GM23248 (cell line): ENCODE measurements at regions not wholly inside any gene's neighbourhood (a gene's known extent, or its start where the extent isn't known, plus 50 kb on each side); places are given as distances from the start of the nearest gene placed in this dataset.

ENCODE experiments used
- DNase-seq: peaks from one replicate; pipeline ENCODE4 v3.0.0-alpha.2; 2015
- H2AFZ ChIP-seq: fragments of 200-600 bp; sonication (generic); 2 replicates; pipeline ENCODE4 v1.6.1; 2016; ENCODE audit warnings: antibody characterized with exemption
- H3F3A ChIP-seq: fragments of 200-600 bp; sonication (generic); 2 replicates; pipeline ENCODE4 v1.6.1; 2016; ENCODE audit warnings: mild to moderate bottlenecking, antibody characterized with exemption, mixed run types; ENCODE audit not compliant: insufficient read depth
- H3K27ac ChIP-seq: fragments of 200-600 bp; sonication (generic); 2 replicates; pipeline ENCODE4 v1.5.1; 2016; ENCODE audit warnings: mild to moderate bottlenecking
- H3K27me3 ChIP-seq: fragments of 200-600 bp; sonication (generic); replicated peaks from 2 replicates; pipeline ENCODE4 v1.6.1; 2016; ENCODE audit warnings: mild to moderate bottlenecking; ENCODE audit not compliant: insufficient read depth
- H3K36me3 ChIP-seq: fragments of 200-600 bp; sonication (generic); 2 replicates; pipeline ENCODE4 v1.6.1; 2016; ENCODE audit warnings: low read depth, mild to moderate bottlenecking
- H3K4me1 ChIP-seq: fragments of 200-600 bp; sonication (generic); 2 replicates; pipeline ENCODE4 v1.6.1; 2016; ENCODE audit warnings: mild to moderate bottlenecking; ENCODE audit not compliant: insufficient read depth
- H3K4me2 ChIP-seq: fragments of 200-600 bp; sonication (generic); one replicate; pipeline ENCODE4 v1.6.1; 2016; ENCODE audit warnings: mild to moderate bottlenecking; ENCODE audit not compliant: unreplicated experiment
- H3K4me3 ChIP-seq: fragments of 200-600 bp; sonication (generic); 2 replicates; pipeline ENCODE4 v1.5.1; 2016; ENCODE audit warnings: mild to moderate bottlenecking
- H3K79me2 ChIP-seq: fragments of 200-600 bp; sonication (generic); 2 replicates; pipeline ENCODE4 v1.6.1; 2016; ENCODE audit warnings: mild to moderate bottlenecking; ENCODE audit not compliant: insufficient read depth
- H3K9ac ChIP-seq: fragments of 200-600 bp; sonication (generic); 2 replicates; pipeline ENCODE4 v1.6.1; 2016; ENCODE audit warnings: mild to moderate bottlenecking
- H3K9me2 ChIP-seq: fragments of 200-600 bp; sonication (generic); 2 replicates; pipeline ENCODE4 v1.6.1; 2016; ENCODE audit warnings: mixed run types, mild to moderate bottlenecking, moderate library complexity; ENCODE audit not compliant: insufficient read depth
- H3K9me3 ChIP-seq: fragments of 200-600 bp; sonication (generic); one replicate; pipeline ENCODE4 v1.6.1; 2017; ENCODE audit warnings: low read depth
- H4K20me1 ChIP-seq: fragments of 200-600 bp; sonication (generic); 2 replicates; pipeline ENCODE4 v1.6.0; 2016; ENCODE audit not compliant: insufficient read depth
- EZH2 ChIP-seq: fragments of 200-600 bp; sonication (generic); IDR thresholded peaks from 2 replicates; pipeline ENCODE4 v1.6.1; 2018; ENCODE audit warnings: antibody characterized with exemption, mild to moderate bottlenecking; ENCODE audit not compliant: insufficient read depth, poor library complexity, severe bottlenecking
- EZH2phosphoT487 ChIP-seq: fragments of 200-600 bp; sonication (generic); IDR thresholded peaks from 2 replicates; pipeline ENCODE4 v1.6.1; 2018; ENCODE audit warnings: antibody characterized with exemption, moderate library complexity, mild to moderate bottlenecking, low read depth; ENCODE audit not compliant: insufficient read depth
- WGBS, 2 experiments: methylation state at CpG; one replicate each; pipeline ENCODE4 v1.1.6; 2015 to 2017; ENCODE audit warnings: low lambda C conversion rate in 2 of 2, low coverage in 1 of 2; ENCODE audit errors: missing lambda C conversion rate in 2 of 2; 5-methylcytosine and 5-hydroxymethylcytosine counted together
- in situ Hi-C: fragments of 300-500 bp; cut with MboI; formaldehyde crosslinking; loops from 2 replicates; pipeline ENCODE4 v1.15.0; 2020

DNA sequence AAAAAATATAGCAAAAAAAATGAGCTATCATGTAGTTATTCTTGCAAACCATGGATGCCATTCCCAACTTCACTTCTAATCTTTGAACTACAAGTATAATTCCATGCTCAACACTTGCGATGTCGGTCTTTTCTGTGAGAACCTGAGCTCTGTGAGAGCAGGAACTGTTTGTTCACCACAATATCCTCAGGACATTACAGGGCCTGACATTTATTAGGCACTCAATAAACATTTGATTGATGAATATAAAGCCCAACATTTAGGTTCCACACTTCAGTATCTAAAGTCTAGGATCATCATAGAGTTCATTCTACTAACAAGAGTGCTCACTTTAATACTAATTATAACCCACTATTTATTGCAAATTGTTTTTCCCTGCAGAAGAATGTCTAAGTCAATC lies 211.6 kb upstream of the FAM241A start:
- no peak overlapping the region for H3K4me3 ChIP-seq
- no peak overlapping the region for H3K9ac ChIP-seq
- H3K27ac ChIP-seq: no peak overlapping the region
- H3K36me3 ChIP-seq: no peaks in the 10 kb centered on the region
- H3K9me2 ChIP-seq: no peaks in the 10 kb centered on the region
- H3F3A ChIP-seq: peaks cover 12% of the 10 kb centered on the region
- H3K79me2 ChIP-seq: no peaks in the 10 kb centered on the region
- H3K4me2 ChIP-seq: no peak overlapping the region
- TF ChIP-seq EZH2: no peak
- no peak for TF ChIP-seq EZH2phosphoT487
- DNase-seq: no peak
- no peak overlapping the region for H2AFZ ChIP-seq
- H3K4me1 ChIP-seq: peaks cover 10% of the 10 kb centered on the region
- in situ Hi-C loops: no loop called here
- no peaks in the 10 kb centered on the region for H4K20me1 ChIP-seq
- WGBS, 2 experiments: 86 to 90% methylated on average over 2 of the region's 2 CpGs
- no peaks in the 10 kb centered on the region for H3K27me3 ChIP-seq
- H3K9me3 ChIP-seq: no peaks in the 10 kb centered on the region

DNA sequence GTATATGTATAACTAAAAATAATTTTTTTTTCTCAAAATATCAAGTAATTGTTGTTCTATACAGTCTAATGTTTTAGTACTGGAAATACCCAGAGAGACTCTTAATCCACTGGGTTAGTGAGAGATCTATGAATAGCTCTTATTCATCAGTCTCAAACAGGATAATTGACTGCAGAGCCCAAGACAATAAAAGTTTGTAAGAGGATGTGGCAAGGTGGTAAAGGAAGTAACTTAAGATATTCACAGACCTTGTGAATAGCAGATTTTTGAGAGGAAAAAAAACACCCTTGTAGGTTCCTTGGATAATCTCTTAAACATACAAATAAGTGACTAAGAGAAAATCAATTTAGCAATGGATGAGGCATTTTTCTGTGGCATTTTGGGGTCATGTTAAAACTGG lies 210.9 kb upstream of the FAM241A start:
- H3K9ac ChIP-seq: no peak overlapping the region
- H4K20me1 ChIP-seq: no peaks in the 10 kb centered on the region
- H2AFZ ChIP-seq: no peak overlapping the region
- no peak overlapping the region for H3K27ac ChIP-seq
- TF ChIP-seq EZH2 (no peak), EZH2phosphoT487 (no peak)
- H3K4me3 ChIP-seq: no peak overlapping the region
- H3K4me2 ChIP-seq: no peak overlapping the region
- no peaks in the 10 kb centered on the region for H3K36me3 ChIP-seq
- peak; percentile 38 for DNase-seq
- no peaks in the 10 kb centered on the region for H3K9me3 ChIP-seq
- H3K4me1 ChIP-seq: peaks cover 10% of the 10 kb centered on the region
- H3F3A ChIP-seq: peaks cover 12% of the 10 kb centered on the region
- no peaks in the 10 kb centered on the region for H3K27me3 ChIP-seq
- H3K79me2 ChIP-seq: no peaks in the 10 kb centered on the region
- in situ Hi-C loops: no loop called here
- H3K9me2 ChIP-seq: no peaks in the 10 kb centered on the region

DNA sequence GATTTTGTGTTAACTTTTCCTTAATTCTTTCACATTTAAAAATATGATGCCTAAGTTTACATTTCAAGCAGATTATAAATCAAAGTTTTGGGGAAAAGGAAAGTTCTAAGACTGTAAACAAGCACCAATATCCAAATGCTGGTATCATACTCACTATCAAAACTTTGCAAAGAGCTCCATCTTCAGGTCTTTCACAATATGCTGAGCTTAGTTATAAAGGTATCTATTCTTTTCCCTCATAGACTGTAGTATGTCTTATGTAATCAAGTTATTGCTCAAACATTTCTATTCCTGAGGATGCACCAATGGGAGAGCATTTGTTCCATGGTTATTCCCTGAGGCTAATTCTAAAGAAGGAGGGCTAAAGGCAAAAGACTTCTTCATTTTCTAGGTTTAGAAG lies 207.9 kb upstream of the FAM241A start:
- Histone ChIP-seq H3K79me2 (no peaks in the 10 kb centered on the region), H3F3A (peaks cover 12% of the 10 kb centered on the region), H3K4me3 (no peak overlapping the region), H3K27ac (no peak overlapping the region), H3K27me3 (no peaks in the 10 kb centered on the region), H2AFZ (peak overlapping the region; percentile 59), H3K9me2 (no peaks in the 10 kb centered on the region), H4K20me1 (no peaks in the 10 kb centered on the region), H3K9me3 (no peaks in the 10 kb centered on the region), H3K9ac (no peak overlapping the region), H3K36me3 (no peaks in the 10 kb centered on the region), H3K4me1 (peaks cover 10% of the 10 kb centered on the region), H3K4me2 (no peak overlapping the region)
- no peak for TF ChIP-seq EZH2phosphoT487
- TF ChIP-seq EZH2: no peak
- DNase-seq: peak; percentile 73
- in situ Hi-C loops: no loop called here

DNA sequence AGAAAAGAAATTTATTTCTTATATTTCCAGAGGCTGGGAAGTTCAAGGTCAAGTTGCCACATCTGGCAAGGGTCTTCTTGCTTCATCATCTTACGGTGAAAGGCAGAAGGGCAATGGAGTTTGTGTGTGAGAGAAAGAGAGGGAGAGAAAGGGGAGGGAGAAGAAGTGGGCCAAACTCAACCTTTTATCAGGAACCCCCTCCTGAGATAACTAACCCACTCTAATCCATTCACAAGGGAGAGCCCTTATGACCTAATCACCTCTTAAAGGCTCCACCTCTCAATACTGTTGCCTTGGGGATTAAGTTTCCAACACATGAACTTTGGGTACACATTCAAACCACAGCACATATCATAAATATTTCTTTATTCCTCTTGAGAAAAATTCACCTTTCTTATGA lies 203.3 kb upstream of the FAM241A start:
- Histone ChIP-seq H3K9me2 (no peaks in the 10 kb centered on the region), H3K9me3 (no peaks in the 10 kb centered on the region), H4K20me1 (no peaks in the 10 kb centered on the region), H3K4me3 (no peak overlapping the region), H3K9ac (no peak overlapping the region), H3K36me3 (no peaks in the 10 kb centered on the region), H2AFZ (no peak overlapping the region), H3K27me3 (no peaks in the 10 kb centered on the region), H3K79me2 (no peaks in the 10 kb centered on the region), H3K4me1 (no peaks in the 10 kb centered on the region), H3F3A (no peaks in the 10 kb centered on the region), H3K27ac (no peak overlapping the region), H3K4me2 (no peak overlapping the region)
- TF ChIP-seq EZH2phosphoT487: no peak
- no peak for TF ChIP-seq EZH2
- no peak for DNase-seq
- in situ Hi-C loops: loop anchor here (10.0 kb wide), 1 partner anchor 93 kb away; no protein-coding TSS in a partner anchor
- 88 to 100% methylated on average over 1 of the region's 1 CpG for WGBS, 2 experiments

DNA sequence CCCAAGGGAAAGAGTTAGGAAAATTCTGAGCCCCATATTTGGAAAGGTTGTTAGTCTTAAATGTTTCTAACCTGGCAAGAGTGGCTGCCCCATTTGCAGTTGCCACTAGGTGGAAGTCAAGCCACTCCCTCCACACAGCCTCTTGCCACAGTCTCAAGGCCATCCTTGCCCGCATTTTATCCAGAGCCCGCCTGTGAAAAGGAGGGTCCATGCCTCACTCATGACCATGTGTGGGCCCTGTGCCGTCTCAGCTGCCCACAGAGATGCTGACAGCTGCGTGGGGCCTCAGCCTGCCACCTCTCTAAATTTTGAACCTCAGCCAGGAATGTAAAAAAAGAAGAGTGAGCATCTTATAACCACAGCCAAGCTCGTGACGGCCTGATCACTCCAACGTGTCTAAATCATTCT lies 201.5 kb upstream of the FAM241A start:
- Histone ChIP-seq H2AFZ (no peak overlapping the region), H3K4me3 (no peak overlapping the region), H3K27ac (no peak overlapping the region), H3K27me3 (no peaks in the 10 kb centered on the region), H3K9ac (no peak overlapping the region), H3K9me2 (no peaks in the 10 kb centered on the region), H3K9me3 (no peaks in the 10 kb centered on the region), H3F3A (no peaks in the 10 kb centered on the region), H3K4me2 (no peak overlapping the region), H3K36me3 (no peaks in the 10 kb centered on the region), H3K4me1 (no peaks in the 10 kb centered on the region), H3K79me2 (no peaks in the 10 kb centered on the region), H4K20me1 (no peaks in the 10 kb centered on the region)
- DNase-seq: peak; percentile 73
- no peak for TF ChIP-seq EZH2phosphoT487
- TF ChIP-seq EZH2: no peak
- in situ Hi-C loops: loop anchor here (10.0 kb wide), 1 partner anchor 91 kb away; no protein-coding TSS in a partner anchor
- WGBS, 2 experiments: 35 to 41% methylated on average over 7 of the region's 7 CpGs
